HG03457 (cell line): ENCODE measurements at regions not wholly inside any gene's neighbourhood (a gene's known extent, or its start where the extent isn't known, plus 50 kb on each side); places are given as distances from the start of the nearest gene placed in this dataset.

ENCODE experiments used
- ATAC-seq: cut with Tn5 transposase; IDR thresholded peaks from one replicate; pipeline ENCODE4 v1.9.1; 2021; ENCODE audit warnings: moderate number of reproducible peaks; ENCODE audit not compliant: unreplicated experiment

DNA sequence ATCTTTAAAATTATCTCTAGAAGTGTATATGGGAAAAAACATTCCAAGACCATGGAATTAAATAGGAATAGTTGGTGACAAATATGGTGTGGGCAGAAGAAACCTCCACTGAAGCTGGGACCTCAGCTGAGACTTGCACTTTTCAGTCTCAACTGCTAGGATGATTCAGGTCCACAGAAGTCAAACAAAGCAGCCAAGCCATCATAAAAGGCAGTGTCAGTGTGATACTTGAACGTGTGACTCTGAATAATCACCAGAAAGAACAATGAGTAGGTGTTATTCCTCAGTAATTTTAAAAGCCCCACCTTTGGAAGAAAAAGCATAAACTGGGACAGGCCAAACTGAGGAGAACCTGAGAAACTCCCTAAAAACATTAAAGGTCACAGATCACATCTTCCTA, 90.7 kb downstream of the ZNF281 start:
- no peak for ATAC-seq

- ATAC-seq, result no peak
Observed at GRCh38 chr1:200317236-200317635, 92.6 kb downstream of the ZNF281 start.

DNA sequence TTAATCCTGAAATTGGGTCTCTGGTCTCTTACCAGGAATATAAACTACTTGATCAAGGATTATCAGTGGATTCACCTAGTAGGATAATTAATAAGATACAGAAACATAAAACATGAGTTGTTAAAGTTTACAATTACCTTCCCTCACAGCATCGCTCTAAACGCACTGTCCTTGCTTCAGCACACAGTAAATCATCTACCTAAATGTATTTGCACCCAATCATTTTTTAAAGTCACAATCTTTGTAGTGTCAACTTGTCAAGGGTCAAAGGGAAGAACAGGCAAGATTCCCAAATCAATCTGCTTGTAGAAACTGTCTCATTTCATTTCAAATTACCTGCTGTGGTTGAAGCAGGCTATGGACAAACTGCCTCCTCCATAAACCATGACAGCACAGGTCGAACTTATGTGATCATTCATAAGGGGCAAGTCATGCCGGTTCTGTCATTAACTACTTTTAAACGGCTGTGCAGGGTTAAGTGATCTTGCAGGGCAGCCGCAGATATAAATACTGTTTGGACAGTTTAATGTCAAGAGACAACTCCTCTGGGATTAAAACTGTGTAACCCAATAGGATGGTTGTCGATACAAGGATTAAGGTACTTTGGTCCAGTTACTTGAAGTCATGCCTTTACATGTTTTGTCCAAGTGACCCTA, 93.6 kb downstream of the ZNF281 start:
- no peak for ATAC-seq

GRCh38 chr1:200314085-200314750, 95.6 kb downstream of the ZNF281 start:
- ATAC-seq, result no peak

DNA sequence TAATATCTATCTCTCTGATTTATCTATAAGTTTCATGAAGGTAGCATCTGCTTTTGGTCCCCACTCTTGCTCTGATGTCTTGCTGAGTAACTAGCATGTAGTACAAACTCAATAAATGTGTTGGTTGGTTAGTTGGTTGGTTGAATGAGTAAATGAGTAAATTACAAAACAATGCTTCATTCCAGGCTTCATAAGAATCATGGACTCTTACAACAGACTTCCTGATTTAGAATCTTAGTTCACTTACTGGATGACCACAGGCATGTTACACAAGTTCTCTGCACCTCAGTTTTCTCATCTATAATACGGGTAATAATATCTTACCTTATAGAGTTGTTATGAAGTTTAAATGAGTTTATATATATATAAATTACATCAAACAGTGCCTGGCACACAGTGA, 98.6 kb downstream of the ZNF281 start:
- ATAC-seq, result no peak

GRCh38 chr1:200310824-200311223, 99.0 kb downstream of the ZNF281 start:
- no peak for ATAC-seq

DNA sequence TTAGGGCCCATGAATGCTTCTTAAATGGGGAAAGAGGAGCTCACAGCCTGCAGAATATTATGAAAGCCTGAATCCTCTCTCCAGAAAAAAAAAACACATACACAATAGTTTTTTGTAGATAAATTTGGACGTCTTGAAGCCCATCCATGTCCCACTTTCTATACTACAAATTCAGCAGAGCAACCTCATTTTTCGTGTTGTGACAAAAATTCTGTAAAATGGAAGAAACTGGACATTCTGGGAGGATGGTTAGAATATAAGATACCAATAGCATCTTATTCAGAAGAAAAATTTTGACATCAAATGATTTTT, 102.1 kb downstream of the ZNF281 start:
- ATAC-seq, result no peak

GRCh38 chr1:200306944-200307754, 102.7 kb downstream of the ZNF281 start:
- ATAC-seq, result no peak

GRCh38 chr1:200305806-200306205, 104.0 kb downstream of the ZNF281 start:
- ATAC-seq, result no peak

DNA sequence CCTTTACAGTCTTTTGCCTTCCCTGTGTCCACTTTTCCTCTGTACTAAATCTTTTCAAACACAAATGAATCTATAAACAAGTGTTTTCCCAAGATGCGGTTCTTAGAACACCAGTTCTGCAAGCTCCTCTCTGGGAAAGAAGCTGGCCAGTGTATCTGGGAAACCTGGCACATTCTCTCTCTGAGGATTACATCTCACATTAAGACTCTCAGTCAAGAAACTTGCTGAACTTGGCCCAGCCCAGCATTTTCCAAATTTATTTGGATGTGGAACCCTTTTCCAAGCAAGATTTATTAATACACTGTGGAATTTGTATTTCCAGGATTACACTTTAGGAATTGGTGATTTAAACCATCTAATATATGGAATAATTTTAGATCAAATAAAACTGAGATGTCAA, 105.7 kb downstream of the ZNF281 start:
- no peak for ATAC-seq

- no peak for ATAC-seq
Observed at GRCh38 chr1:200302921-200303290, 106.9 kb downstream of the ZNF281 start.

DNA sequence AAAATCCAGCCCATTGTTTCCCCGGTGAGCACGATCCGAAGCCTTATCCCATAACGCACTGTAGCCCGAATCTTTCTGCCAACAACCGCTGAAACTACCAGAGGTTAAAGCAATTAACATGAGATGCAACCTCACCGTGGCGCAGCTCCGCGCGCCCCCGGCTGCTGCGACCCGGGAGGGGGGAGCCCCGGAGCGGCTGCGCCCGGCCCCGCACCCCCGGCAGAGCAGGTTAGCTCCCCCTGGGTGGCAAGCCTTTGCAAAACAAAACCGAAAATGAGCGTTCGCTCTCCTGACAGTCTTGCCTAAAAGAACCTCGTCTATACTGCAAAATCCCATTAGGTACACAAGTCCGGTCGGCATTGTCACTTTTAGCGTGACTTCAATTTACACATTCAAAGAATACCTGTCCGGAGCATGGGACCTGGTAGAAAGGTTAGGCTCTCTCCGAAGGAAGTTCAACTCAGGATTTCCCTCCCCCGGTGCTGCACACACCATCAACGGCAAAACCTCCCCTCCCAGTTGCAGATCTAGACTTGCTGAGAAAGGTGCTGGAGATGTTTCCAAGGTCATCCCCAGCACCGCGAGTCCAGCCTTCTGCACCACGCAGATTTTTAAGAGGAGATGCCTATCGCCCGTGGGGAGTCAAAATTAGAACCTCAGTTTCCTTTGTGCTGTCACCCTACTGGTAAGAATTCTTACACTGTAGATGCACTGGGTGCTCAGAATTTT, 107.5 kb downstream of the ZNF281 start:
- peak; percentile 59 for ATAC-seq

- no peak for ATAC-seq
Observed at GRCh38 chr1:200301152-200301551, 108.7 kb downstream of the ZNF281 start.

DNA sequence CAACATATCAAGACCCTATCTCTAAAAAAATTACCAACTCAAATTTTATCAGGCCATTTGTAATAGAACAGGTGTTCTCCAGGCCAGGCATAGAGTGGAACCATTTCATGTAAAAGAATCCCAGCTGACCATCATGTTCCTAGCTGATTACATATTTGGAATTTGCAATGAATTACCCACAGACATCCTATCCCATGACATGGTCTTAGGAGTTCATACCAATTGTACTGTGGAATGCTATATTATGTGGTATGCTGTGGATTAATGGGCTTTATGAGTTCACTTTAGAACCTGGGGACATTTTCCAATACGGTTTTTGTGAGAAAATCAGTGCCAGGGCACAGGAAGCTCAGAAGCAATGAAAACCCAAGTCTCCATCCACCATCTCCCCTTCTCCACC, 110.3 kb downstream of the ZNF281 start:
- ATAC-seq, result no peak

- ATAC-seq, result no peak
Observed at GRCh38 chr1:200298242-200298641, 111.6 kb downstream of the ZNF281 start.

DNA sequence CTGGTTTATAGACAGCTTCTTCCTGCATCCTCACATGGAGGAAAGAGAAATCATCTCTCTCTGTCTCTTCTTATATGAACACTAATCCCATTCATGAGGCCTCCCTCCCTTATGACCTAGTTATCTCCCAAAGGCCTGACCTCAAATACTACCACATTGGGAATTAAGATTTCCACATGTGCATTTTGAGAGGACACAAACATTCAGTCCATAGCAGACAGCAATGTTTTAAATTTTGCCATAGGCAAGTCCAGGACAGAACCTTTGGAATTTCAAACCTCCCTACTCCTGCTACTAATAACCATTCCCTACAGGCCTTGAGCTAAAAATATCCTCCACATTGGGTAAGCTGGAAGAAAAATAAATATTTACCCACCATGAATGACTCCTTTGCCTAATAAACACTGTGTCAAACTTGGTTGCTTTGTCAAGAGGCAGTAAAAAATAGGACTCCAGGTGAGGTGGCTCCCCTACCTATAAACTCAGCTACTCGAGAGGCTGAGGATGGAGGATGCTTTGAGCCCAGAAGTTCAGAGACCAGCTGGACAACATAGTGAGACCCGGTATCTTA, 113.7 kb downstream of the ZNF281 start:
- no peak for ATAC-seq

- no peak for ATAC-seq
Observed at GRCh38 chr1:200294241-200294640, 115.6 kb downstream of the ZNF281 start.

DNA sequence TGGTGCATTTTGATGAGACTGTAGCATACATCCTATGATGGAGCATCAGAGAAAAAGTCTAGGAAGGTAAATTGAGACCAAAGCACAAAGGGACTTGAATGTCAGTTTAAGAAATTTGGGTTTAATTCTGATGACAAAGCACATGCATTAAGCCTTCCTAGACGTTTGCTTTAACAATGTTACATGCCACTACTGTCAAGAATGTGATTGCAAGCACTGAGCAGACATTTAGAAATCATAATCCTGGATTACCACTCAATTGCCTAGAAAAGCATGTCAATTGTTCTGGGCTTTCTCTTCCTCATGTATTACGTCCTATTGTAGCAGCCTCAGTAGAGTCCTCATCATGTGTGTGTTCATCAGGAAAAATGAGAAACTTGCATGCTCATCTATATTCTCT, 117.1 kb downstream of the ZNF281 start:
- no peak for ATAC-seq

DNA sequence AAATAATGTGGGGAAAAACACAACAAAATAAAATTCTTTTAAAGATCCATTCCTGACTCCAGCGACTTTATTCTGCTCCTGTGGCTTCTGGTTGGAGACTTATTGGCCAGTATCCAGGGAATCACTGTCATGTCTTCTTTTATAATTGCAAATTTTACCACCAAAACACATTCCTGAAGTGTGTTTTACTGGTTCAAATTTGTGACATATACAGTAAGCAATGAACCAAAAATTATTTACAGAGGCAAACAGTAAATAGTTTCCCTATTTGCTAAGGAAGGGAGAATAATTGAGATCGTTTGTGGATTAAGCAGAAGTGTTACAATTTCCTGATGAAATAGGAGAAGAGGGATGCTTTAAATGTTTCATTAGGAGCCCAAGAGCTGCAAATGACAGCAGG, 118.7 kb downstream of the ZNF281 start:
- ATAC-seq, result no peak

- no peak for ATAC-seq
Observed at GRCh38 chr1:200290010-200290685, 119.7 kb downstream of the ZNF281 start.

DNA sequence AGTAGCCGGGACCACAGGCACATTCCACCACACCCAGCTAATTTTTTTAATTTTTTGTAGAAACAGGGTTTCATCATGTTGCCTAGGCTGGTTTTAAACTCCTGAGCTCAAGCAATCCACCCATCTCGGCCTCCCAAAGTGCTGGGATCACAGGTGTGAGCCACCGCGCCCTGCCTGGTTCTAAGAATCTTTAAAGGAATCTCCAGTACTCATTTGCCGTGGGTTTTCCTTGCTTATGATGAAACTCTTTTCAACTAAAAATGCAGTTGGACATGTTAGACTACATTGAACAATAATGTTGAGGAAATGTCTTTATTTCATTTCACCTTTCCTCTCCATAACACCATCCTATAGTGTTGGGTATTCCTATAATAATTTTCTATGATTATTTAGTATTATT, 121.6 kb downstream of the ZNF281 start:
- ATAC-seq, result no peak
